Fibroblast of villous mesenchyme (primary cell): ENCODE measurements at regions not wholly inside any gene's neighbourhood (a gene's known extent, or its start where the extent isn't known, plus 50 kb on each side); places are given as distances from the start of the nearest gene placed in this dataset.

ENCODE experiments used
- DNase-seq: peaks from one replicate; pipeline ENCODE4 v3.0.0-alpha.2; 2010; ENCODE audit warnings: low read depth
- H3K4me3 ChIP-seq: 2 replicates; pipeline ENCODE4 v1.5.1; 2011; ENCODE audit warnings: low read depth, mild to moderate bottlenecking, low read length
- TF ChIP-seq, protein P1 (sequence below): IDR thresholded peaks from 2 replicates; pipeline ENCODE4 v1.5.1; 2012; ENCODE audit warnings: low read depth, mild to moderate bottlenecking, low read length; ENCODE audit not compliant: insufficient read depth

DNA sequence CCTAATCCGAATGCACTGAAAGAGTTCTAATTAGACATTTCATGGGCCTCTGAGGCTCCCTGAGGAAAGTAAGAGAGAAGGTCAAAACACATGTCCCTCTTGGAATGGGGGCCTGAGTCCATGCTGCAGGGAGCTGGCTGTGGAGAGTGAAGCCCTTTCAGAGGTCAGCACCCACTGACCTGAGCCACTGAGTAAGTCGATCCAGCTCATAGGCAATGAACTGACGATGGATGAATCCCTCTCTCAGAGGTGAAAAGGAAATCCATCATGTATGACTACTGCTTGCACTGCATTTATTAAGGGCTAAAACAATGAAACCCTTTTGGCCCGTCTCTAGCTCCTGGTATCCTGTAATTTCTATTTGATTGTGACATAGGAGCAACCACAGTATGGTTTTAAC is 288.9 kb upstream of the VLDLR start:
- TF ChIP-seq, protein P1, sequence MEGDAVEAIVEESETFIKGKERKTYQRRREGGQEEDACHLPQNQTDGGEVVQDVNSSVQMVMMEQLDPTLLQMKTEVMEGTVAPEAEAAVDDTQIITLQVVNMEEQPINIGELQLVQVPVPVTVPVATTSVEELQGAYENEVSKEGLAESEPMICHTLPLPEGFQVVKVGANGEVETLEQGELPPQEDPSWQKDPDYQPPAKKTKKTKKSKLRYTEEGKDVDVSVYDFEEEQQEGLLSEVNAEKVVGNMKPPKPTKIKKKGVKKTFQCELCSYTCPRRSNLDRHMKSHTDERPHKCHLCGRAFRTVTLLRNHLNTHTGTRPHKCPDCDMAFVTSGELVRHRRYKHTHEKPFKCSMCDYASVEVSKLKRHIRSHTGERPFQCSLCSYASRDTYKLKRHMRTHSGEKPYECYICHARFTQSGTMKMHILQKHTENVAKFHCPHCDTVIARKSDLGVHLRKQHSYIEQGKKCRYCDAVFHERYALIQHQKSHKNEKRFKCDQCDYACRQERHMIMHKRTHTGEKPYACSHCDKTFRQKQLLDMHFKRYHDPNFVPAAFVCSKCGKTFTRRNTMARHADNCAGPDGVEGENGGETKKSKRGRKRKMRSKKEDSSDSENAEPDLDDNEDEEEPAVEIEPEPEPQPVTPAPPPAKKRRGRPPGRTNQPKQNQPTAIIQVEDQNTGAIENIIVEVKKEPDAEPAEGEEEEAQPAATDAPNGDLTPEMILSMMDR: no peak
- no peak overlapping the region for H3K4me3 ChIP-seq
- DNase-seq: no peak

DNA sequence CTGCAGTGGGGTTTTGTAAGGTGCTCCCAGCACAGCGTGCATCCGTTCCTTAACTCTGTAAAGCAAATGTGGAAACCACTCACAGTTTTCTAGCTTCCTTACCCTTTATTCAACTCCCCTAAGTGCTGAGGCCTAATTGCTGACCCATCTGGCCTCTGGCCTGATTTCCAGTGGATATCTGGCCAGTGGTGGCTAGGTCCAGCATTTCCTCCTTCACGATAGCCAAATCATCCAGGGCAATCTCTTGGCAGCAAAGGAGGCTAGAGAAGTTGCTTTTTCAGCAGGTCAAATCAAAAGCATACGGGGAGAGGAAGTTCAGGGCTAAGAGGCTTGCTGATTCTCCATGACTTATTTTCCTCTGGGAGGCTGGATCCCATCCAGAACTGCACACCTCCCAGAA is 286.3 kb upstream of the VLDLR start:
- DNase-seq: no peak
- H3K4me3 ChIP-seq: no peak overlapping the region
- TF ChIP-seq, protein P1: no peak

DNA sequence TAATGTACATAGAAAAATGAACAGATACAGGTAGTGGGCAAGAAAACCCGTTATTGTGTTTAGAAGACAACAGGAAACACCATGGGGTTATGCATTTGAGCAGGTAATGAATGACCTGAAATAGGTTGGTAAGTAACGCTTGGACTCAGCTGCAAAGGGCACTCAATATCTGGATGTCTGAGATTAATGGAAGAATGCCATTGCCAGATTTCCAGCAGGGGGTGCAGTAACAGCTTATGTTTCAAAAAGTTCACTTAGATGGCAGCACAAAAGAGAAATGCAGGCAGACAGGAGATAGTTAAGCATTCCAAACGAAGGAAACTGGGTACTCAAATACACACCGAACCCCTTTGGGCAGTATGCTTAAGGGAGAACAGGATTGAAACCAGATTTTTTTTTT is 285.5 kb upstream of the VLDLR start:
- TF ChIP-seq, protein P1: peak; percentile 40
- peak; percentile 11 for DNase-seq
- no peak overlapping the region for H3K4me3 ChIP-seq

DNA sequence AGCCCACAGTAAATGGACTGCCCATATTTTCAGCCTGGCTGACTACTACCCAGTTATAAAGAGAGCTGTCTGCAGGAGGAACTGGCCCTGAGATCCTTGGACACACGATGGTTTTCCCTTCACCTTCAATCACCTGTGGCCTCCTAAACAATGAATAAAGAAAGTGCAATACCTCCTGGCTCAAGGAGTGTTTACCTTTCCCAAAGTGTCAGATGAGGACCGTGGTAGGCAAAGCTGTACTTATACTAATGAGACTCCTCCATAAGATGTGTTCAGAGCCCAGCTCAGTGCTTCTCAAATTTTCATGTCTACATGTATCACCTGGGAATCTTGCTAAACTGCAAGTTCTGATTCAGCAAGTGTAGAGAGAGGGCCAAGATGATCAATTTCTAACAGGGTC is 284.5 kb upstream of the VLDLR start:
- H3K4me3 ChIP-seq: no peak overlapping the region
- DNase-seq: no peak
- TF ChIP-seq, protein P1: no peak

DNA sequence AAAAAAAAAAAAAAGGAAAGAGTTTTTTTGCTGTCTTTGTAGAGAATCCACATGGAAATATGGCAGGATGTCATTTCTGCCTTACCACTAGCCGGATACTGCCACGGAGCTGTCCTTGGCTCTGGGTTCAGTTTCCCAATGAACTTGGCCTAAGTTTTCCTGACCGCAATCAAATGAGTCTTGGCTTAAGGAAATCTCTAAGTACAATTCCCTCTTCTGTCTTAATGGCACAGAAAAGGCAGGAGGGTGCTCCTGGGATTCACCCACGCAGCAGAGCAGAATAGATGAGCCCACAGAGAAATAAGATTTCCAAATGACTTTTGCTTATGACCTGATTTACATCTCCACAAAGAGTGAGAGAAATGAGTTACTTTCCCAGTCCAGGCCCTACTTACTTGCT is 284.0 kb upstream of the VLDLR start:
- TF ChIP-seq, protein P1: no peak
- no peak overlapping the region for H3K4me3 ChIP-seq
- no peak for DNase-seq

DNA sequence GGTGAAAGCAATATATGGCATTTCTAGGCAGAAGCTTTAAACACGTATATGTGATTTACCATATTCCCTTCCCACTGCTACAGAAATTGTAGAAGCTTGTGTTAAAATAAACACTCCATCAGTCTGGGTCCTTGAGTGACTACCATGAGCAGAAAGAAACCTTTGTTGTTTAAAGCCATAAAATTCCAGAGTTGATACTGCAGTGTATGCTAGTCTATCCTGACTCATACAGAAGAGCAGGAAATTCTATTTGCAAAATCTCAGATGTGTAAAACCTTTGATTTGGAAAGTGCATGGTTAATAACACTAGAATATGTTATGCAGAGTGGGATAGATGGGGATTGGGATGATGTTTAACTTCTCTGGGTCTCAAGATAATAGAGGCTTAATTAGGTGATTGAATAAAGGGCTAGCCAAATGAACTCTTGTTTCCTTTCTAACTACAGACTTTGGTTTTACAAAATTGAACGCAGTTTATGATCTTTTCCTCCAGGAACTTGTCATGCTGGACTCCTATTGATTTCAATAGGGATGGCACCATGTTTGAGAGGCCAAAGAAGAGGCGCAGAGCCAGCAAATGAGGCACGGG is 282.7 kb upstream of the VLDLR start:
- DNase-seq: no peak
- no peak overlapping the region for H3K4me3 ChIP-seq
- TF ChIP-seq, protein P1: no peak

DNA sequence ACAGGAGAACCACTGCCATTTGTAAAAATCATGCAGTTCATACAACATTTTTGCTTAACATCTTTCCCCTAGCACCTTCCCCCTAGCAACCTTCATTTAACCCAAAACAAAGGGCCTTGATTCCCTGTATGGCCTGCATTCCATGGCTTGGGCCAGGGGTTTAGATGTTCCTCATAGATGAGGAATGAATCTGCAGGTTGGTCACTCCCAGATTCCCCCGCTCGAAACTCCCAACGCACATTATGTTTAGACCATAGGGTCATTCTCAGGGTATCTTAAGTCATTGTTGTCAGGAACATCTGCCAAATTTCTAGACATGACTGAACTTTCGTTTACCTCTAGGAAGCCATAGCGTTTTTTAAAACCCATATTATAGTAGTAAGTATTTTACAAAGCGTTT is 282.2 kb upstream of the VLDLR start:
- DNase-seq: no peak
- TF ChIP-seq, protein P1: no peak
- H3K4me3 ChIP-seq: no peak overlapping the region
